ENCODE measurements at regions not wholly inside any gene's neighbourhood (a gene's known extent, or its start where the extent isn't known, plus 50 kb on each side); places are given as distances from the start of the nearest gene placed in this dataset.

GRCh38 chr17:77488531-77489238 lies 347.9 kb downstream of the SEC14L1 start:
- no peak for DNase-seq (ENCODE audit: low read depth)

- no peak for DNase-seq (ENCODE audit: low read depth)
Observed at GRCh38 chr17:77489239-77489892, 348.6 kb downstream of the SEC14L1 start.

GRCh38 chr17:77489893-77490255 lies 349.1 kb downstream of the SEC14L1 start:
- DNase-seq (ENCODE audit: low read depth) = no peak

DNA sequence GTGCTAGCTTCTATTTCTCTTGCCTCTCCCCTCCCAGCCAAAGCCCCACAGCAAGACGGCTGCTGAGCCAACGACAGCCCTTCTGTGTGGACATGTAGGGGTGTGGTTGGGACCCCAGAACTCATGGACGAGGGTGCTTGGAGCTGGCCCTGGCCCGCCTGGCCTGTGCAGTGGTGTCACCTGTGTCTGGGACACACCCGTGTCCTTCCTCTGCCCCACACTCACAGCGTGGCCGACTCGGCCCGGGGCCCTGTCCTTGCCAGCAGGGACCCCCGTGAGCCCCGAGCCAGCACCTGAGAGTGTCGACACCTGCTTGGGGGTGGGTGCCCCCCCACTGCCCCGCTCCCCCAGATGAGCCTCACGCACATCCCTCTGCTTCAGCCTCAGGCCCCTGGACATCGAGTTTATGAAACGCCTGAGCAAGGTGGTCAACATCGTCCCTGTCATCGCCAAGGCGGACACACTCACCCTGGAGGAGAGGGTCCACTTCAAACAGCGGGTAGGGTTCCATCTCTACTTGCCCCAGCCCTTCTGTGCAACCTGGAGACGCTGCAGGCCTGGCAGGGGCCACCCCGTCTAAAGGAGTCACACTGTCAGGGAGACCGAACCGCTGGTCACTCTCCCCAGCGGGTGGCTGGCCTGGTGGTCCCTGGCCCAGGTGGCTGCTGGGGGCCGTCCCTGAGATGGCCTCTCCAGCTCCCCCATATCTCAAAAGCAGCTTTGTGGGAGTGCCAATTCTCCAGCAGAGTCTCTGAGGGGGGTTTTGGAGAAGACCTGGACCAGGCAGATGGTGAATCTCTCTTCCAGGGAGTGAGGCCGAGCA lies 349.8 kb downstream of the SEC14L1 start:
- DNase-seq (ENCODE audit: low read depth) = no peak

- no peak for DNase-seq (ENCODE audit: low read depth)
Observed at GRCh38 chr17:77491921-77492445, 351.2 kb downstream of the SEC14L1 start.

DNA sequence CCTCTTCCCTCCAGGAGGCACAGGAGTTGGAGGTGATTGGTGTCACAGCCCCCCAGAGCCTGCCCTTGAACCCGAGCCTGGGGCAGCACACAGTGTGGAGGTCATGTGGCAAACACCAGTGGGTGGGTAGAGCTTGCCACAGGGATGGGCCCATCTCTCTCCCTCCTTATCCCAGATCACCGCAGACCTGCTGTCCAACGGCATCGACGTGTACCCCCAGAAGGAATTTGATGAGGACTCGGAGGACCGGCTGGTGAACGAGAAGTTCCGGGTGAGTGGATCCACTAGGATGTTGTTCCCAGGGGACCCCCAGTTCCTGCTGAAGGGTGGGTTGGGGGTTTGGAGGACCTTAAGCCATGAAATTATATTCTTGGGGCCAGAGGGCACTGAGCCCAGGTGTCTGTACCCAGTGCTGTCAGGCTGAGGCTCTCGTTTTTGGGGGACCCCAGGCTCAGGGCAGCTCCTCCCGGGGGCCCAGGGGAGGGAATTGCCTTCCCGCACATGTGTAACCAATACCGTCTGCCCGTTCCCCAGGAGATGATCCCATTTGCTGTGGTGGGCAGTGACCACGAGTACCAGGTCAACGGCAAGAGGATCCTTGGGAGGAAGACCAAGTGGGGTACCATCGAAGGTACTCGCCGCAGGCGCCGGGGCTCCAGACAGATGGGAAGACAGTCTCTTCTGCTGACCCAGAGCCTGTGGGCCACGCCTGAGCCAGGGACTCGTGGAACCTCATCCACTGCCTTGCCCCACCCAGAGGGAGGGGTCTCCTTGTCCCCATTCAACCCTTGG lies 351.9 kb downstream of the SEC14L1 start:
- no peak for DNase-seq (ENCODE audit: low read depth)

- no peak for DNase-seq (ENCODE audit: low read depth)
Observed at GRCh38 chr17:77493238-77493820, 352.6 kb downstream of the SEC14L1 start.

DNA sequence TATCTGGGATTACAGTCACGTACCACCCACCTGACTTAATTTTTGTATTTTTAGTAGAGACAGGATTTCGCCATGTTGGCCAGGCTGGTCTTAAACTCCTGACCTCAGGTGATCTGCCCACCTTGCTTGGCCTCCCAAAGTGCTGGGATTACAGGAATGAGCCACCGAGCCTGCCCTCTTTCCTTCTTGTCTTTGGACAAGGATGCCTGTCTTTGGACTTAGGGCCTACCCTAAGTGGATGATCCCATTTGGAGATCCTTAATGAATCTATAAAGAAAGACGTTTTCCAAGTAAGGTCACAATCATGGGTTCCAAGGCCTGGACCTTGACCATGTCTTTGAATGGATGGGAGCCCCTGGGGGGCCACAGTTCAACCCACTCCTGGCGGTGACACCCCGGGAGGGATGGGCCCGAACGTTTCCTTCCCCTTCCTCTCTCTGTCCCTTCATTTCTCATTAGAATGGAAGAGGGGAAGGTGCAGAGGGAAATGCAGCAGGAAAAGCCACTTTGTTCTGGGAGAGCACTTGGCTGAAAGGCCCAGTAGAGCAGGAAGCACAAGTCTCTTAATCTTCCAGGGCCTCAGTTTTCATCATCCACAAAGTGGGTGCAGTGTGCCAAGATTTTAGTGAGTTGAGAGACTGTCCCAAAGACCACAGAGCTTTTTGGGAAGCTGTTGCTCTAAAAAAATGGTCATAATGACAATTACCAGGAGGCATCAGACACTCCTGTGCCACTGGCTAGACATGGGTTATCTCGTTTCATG lies 353.3 kb downstream of the SEC14L1 start:
- no peak for DNase-seq (ENCODE audit: low read depth)

DNA sequence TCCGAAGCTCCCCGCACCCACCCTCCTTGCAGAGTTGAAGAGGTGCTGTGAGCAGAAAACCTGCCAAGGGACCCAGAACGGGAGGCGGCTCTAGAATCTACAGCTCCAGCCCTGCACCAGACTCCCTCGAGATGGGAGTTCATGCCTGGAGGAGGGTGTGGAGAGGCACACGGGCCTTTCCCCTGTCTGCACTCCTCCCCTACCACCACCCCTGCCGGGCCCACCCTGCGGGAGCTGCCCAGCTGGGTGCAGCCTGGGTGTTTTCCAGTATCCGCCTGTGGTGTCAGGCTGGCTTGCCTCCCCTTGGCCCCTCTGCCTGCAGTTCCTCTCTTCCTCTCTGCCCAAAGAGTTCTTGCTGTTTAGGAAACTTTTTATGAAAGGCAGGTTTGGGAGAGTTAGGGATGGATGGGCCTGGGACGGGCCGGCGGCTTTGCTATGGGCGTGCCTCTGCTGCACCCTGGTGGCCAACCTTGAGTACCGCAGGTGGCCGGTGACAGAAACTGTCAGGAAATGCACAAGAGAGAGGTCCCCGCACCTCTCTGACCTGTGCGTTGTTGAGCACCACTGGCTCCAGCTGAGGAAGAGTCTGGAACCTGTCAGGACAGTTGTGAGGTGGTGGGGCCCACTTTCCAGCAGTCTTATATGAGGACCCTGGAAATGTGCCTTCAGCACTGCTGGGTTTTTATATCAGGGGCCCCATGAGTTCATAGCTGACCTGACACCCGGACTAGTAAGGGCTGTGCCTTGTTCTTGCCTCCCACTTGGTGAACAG lies 354.1 kb downstream of the SEC14L1 start:
- DNase-seq (ENCODE audit: low read depth) = peak; percentile 55

DNA sequence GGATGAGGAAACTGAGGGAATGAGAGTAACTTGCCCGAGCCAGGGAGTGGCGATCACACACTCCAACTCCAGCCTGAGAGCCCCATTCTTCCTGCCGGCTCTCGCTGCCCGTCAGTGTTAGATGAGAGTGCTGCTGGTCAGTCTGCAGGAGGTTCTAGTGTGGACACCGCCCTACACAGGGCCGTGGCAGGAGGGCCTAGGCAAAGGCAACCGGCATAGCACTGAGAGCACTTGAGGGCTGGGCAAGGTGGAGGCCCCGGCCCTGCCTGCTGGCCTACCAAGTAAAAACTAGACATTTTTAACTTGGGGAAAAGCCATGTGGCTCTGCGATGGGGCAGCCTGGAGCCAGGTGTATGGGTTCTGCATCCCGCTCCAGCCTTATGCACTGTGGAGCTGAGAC lies 354.8 kb downstream of the SEC14L1 start:
- no peak for DNase-seq (ENCODE audit: low read depth)

GRCh38 chr17:77496401-77496801 lies 355.6 kb downstream of the SEC14L1 start:
- no peak for DNase-seq (ENCODE audit: low read depth)

DNA sequence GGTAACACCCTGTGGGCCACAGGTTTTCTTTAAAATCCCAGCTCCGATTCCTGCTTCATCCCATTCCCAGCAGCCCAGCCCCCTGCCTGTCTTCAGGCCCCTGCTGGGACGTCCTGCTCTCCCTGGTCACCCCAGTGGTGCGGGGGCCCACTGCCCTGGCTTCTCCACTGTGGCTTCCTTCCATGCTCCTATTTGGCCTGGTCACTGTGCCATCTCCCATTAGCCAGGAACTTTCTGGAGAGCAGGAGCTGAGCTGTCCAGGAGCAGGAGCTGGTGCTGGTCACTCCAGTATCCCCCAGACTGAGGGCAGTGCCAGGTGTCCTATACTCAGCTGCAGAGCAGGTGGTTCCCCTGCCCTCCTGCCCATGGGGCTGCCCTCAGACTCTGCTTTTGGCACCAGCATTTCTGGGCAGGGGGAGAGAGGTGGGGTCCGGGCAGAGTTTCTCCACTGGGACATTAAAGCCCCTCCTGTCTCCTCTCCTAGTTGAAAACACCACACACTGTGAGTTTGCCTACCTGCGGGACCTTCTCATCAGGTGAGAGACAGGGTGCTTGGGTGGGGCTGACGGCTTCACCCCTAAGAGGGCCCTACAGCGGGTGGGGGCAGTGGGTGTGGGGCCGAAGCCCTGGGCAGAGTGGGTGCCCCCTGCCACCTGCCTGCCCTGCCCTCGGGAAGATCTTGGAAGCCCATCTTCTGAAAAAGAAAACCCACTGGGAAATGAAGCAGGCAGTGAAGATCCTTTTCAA lies 356.2 kb downstream of the SEC14L1 start:
- DNase-seq (ENCODE audit: low read depth) = no peak

GRCh38 chr17:77497578-77497934 lies 356.8 kb downstream of the SEC14L1 start:
- no peak for DNase-seq (ENCODE audit: low read depth)

GRCh38 chr17:77498091-77498741 lies 357.4 kb downstream of the SEC14L1 start:
- DNase-seq (ENCODE audit: low read depth) = no peak

DNA sequence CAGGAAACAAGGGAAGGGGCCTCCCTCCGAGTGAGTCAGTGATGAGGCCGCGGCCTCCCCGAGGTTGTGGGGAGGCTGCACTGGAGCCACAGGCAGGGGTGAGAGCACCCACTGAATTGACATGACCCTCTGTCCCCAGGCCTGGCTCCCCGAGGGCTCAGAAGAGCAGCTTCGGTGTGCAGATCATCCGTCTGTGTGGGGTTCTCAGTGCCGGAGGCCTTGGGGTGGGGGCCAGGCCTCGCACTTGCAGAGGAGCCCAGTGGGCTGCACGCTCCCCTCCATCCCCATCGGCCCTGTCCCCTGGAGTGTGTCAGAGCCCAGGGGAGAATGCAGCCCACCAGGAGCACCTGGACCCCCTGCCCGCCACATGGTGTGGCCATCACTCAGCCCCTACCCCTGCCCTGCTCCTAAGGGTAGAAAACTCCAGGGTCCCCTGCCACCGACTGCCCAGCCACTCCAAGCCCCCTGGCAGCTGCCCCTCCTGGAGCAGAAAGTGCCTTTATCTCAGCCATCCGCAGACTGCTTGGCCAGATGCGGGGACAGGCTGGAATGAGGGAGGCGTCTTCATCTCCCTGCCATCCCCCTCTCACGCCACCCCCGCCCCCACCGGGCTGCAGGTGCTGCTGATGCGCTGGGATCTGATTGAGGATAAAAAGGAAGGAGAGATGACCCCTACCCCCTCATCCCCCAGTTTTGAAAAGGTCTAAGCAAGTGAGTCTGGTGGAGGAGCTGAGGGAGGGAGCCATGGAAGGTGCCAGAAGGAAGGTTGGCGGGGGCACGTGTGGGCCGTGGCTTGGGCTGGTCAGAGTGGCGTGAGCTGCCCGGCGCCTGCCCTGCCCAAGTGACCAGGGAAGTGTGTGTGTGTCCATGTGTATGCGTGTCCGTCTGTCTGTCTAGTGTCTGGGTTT lies 358.3 kb downstream of the SEC14L1 start:
- no peak for DNase-seq (ENCODE audit: low read depth)

GRCh38 chr17:77499699-77500435 lies 359.1 kb downstream of the SEC14L1 start:
- DNase-seq (ENCODE audit: low read depth) = no peak

DNA sequence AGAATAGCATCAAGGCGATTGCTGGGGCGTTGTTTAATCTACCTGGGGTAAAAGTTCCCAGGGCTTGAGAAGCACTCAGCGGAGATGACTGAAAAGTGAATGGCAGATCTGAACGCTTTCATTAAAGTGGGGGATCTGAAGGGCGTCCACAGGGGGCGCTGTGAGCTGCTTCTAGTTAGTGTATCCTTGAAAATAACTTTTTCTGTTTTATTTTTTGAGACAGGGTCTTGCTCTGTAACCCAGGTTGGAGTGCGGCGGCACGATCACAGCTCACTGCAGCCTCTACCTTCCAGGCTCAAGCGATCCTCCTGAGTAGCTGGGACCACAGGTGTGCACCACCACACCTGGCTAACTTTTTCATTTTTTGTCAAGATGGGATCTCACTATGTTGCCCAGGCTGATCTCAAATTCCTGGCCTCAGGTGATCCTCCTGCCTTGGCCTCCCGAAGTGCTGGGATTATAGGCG lies 360.4 kb downstream of the SEC14L1 start:
- DNase-seq (ENCODE audit: low read depth) = no peak
